ENCODE measurements at regions not wholly inside any gene's neighbourhood (a gene's known extent, or its start where the extent isn't known, plus 50 kb on each side); places are given as distances from the start of the nearest gene placed in this dataset.

GRCh38 chr2:88236666-88237065, 66.5 kb downstream of the THNSL2 start:
- H3K4me1 Mint-ChIP-seq (ENCODE audit: insufficient read depth, unreplicated experiment): no peaks in the 10 kb centered on the region
- no peaks in the 10 kb centered on the region for H3K27me3 Mint-ChIP-seq (ENCODE audit: insufficient read depth, unreplicated experiment)
- TF ChIP-seq CTCF (IDR thresholded peaks at IDR 0.05; ENCODE audit: unreplicated experiment): no peak
- no peak overlapping the region for H3K27ac Mint-ChIP-seq (ENCODE audit: low read depth, unreplicated experiment)
- H3K4me3 Mint-ChIP-seq (ENCODE audit: unreplicated experiment): no peak overlapping the region
- DNase-seq (ENCODE audit: unreplicated experiment): no peak
- no peaks in the 10 kb centered on the region for H3K9me3 Mint-ChIP-seq (ENCODE audit: unreplicated experiment)
- intact Hi-C loops (cut with micrococcal nuclease): no loop called here
- BruUV-seq (replicated peaks): no TSS peak
- ChIA-PET CTCF (no interaction called here), POLR2A (no interaction called here)
- no peaks in the 10 kb centered on the region for H3K36me3 Mint-ChIP-seq (ENCODE audit: insufficient read depth, unreplicated experiment)

Measured in MCF 10A (cell line).